ENCODE measurements at regions not wholly inside any gene's neighbourhood (a gene's known extent, or its start where the extent isn't known, plus 50 kb on each side); places are given as distances from the start of the nearest gene placed in this dataset.
A peak's percentile ranks its signal among the peaks of the same experiment; 100 is the strongest.
"Not testable (repeated sequence)": the region's sequence is repeated elsewhere in the genome, so short reads cannot be mapped to it uniquely, and the experiment has no call there.

GRCh38 chr10:31188792-31189406, 130.1 kb upstream of the ZEB1 start:
- no peak for DNase-seq

DNA sequence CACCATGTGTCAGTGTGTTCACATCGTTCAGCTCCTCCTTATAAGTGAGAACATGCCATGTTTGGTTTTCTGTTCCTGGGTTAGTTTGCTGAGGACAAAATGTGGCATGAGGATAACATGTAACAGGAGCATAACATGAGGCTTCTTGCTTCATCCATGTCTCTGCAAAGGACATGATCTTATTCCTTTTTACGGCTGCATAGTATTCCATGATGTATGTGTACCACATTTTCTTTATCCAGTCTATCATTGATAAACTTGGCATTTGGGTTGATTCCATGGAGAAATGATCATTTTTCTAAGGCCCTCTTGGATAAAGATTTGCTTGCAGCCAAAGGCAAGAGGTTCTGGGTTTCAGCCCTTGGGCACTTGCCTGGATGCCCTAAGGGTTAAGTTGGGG, 128.5 kb upstream of the ZEB1 start:
- no peak for DNase-seq

GRCh38 chr10:31192475-31192874, 126.5 kb upstream of the ZEB1 start:
- no peak for DNase-seq

GRCh38 chr10:31194986-31195385, 124.0 kb upstream of the ZEB1 start:
- DNase-seq, result no peak

DNA sequence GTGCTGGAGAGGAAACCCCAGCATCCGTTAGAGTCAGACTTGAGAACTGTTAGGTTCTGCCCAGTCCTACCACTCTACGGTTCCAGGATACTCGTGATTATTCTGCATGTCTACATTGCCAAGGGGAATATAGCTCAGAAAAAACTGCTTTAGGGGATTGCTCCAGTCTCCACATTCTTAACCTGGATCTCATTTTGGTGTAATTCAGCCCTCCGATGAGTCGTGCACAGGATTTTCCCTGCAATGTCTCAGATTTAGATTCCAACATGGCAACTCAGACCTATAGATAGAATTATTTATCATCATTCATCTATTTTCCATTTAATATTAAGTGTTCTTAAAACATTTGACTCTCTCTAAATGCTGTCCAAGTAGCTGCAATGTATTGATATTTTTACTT, 121.1 kb upstream of the ZEB1 start:
- DNase-seq, result no peak

DNA sequence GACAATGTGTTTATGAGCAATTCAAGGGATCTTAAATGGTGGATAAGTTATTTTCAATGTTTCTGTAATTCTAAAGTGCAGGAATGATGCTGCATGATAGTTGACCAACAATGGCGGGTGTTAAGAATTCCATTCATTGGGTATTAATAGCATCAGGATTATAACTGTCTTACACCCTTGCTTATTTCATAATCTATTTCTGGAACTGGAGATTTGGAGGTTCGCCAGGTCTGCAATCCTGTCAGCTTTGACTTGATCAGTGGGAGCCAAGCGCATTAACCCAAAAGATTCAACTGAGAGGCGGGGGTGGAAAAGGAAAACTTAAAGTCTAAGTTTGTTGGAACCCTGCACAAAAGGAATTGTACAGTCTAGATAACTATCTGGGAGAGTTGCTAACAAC, 114.9 kb upstream of the ZEB1 start:
- DNase-seq, result no peak

DNA sequence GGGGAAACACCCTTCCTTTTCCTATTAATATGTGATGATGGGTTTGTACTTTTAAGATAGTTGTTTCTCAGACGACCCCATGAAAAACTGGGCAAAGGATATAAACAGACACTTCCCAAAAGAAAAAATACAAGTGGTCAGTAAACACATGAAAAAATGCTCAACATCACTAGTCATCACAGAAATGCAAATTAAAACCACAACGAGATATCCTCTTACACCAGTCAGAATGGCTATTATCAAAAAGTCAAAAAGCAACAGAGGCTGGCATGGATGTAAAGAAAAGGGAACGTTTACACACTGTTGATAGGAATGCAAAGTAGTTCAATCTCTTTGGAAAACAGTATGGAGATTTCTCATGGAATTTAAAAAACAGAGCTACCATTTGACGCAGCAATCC, 111.4 kb upstream of the ZEB1 start:
- DNase-seq, result no peak

DNA sequence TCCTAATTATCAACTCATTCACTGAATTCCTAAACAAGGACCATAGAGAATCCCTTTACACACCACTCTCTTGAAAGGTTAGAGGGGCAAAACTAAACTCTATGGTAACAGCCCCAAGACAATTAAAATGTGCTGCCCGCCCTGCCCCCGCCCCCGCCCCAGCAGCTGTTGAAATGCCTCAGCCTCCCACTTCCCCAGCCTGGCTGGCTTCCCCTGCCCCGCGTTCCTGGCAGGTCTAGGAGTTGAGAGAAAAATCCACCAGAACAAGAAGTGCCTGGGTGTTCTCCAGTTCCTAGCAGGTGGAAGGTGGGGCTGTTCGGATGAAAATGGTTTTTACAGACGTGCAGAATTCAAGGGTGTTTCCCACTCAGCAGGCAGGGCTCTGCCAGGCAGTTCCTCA, 109.5 kb upstream of the ZEB1 start:
- DNase-seq, result no peak

DNA sequence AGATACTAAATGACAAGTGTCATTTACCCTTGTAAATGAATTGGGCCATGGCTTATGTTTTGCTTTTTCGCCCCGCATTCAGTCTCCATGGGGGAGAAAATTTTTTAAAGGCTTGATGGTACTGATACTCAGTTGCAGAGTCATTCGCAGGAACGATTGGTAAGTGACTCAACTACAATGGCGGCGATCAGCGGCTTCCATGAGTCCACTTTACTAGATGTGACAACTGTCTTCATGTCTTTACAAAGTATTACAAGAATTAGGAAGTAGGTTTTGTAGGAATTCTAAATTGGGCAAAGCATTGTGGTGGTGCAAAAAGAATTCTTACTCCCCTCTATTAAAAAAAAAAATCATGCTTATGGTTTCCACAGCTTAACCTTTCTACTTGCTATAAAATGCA, 108.8 kb upstream of the ZEB1 start:
- no peak for DNase-seq

- DNase-seq, result no peak
These were observed 105.1 kb upstream of the ZEB1 start for GRCh38 chr10:31213959-31214358.

DNA sequence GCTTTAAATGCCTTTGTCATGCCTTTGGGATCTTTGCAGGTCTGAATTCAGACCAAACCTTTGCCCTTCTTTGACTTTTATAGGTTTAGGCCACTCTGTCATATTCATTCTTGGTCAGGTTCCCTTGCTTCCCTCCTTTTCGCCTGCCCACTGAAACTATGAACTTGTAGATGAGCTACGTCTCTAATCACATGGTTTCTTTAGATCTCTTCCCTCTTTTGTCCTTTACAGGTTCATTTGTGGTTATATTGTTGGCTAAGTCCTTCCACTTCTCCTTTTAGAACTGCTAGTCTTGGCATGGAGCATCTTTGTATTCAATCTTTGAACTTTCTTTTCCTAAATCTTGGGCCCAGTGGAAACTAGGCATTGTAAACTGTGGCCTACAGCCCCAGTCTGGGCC, 104.0 kb upstream of the ZEB1 start:
- DNase-seq, result no peak

DNA sequence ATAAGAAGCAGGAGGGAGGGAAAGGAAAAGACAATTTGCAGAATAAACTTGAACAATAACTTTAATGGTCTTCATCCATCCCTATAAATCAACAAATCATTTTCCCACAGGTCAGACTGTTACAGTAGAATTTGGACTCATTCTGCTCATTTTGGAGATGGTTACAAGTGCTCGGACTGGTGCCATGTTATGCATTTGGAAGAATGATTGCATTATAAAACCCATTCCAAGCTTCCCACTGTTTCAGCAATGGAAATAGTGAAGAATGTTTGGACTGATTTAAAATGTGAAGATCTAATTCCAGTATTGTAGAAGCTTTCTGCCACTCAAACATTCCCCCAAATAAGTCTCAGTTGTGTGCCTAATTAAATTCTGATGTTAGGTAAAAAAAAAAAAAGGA, 99.7 kb upstream of the ZEB1 start:
- no peak for DNase-seq

- not testable (repeated sequence) for DNase-seq
These were observed 90.2 kb upstream of the ZEB1 start for GRCh38 chr10:31228780-31229179.

GRCh38 chr10:31239961-31240360, 79.1 kb upstream of the ZEB1 start:
- DNase-seq, result no peak

GRCh38 chr10:31242902-31243301, 76.1 kb upstream of the ZEB1 start:
- DNase-seq, result peak; percentile 78

DNA sequence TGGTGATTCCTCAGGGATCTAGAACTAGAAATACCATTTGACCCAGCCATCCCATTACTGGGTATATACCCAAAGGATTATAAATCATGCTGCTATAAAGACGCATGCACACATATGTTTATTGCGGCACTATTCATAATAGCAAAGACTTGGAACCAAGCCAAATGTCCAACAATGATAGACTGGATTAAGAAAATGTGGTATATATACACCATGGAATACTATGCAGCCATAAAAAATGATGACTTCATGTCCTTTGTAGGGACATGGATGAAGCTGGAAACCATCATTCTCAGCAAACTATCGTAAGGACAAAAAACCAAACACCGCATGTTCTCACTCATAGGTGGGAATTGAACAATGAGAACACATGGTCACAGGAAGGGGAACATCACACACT, 67.9 kb upstream of the ZEB1 start:
- not testable (repeated sequence) for DNase-seq

- DNase-seq, result no peak
These were observed 65.8 kb upstream of the ZEB1 start for GRCh38 chr10:31253237-31253636.

GRCh38 chr10:31261511-31262311, 57.3 kb upstream of the ZEB1 start:
- no peak for DNase-seq

GRCh38 chr10:31262672-31263071, 56.3 kb upstream of the ZEB1 start:
- no peak for DNase-seq

GRCh38 chr10:31263903-31264302, 55.1 kb upstream of the ZEB1 start:
- DNase-seq, result no peak

DNA sequence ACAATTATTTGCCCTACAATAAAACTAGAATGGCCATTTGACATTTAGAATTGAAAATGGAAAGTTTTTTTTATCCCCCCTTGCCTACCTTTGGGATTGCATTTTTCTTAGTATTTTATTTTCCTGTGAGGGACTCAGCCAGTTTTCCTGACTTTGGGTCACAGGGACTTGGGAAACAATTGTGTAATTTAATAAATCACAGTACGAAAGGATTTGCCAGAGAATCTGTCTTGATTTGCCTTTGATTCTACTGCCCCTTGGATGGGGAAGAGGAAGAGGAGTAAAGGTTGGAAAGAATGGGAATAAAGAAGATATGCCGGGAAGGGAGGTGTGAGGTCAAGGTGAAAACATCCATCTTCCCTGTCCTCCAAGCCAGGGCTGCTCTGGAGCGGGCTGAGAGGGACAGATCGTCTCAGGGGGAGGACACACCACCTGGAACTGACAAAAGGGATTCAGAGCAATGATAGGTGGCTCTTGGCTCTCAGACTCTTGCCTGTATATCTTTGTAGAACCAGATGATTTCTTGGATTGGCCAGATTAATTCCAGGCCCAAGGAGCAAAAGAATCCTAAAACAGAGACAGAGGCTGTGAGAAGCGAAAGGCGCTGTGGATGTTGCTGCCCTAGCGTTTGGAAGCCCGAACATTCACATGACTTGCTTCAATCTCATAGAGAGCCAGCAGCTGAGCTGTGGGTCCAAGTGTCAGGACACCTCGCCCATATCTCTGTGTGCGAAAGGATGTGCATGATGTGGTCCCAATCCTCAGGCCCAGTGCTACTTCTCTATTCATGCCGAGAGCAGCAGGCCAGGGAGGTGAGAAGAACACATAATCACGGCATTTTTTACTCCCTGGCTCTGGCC, 50.3 kb upstream of the ZEB1 start:
- no peak for DNase-seq
